Calu3 (cell line): ENCODE measurements at regions not wholly inside any gene's neighbourhood (a gene's known extent, or its start where the extent isn't known, plus 50 kb on each side); places are given as distances from the start of the nearest gene placed in this dataset.

ENCODE experiments used
- BruUV-seq: library from RNA; stranded (reverse); fragments of 400-500 nt; replicated peaks from 2 replicates; lab custom pipeline; 2021; lab: Mats Ljungman, UMichigan
- CTCF ChIA-PET: fragments of 300-600 bp; sonication (Branson Sonifier 250); formaldehyde crosslinking; loops from one replicate; lab custom pipeline; 2022; ENCODE audit warnings: antibody characterized with exemption; lab: Charles Lee
- DNase-seq: peaks from one replicate; pipeline ENCODE4 v3.0.0; 2022
- H3K27ac Mint-ChIP-seq: one replicate; pipeline ENCODE4 v1.8.0; 2022; ENCODE audit warnings: mixed read lengths; ENCODE audit not compliant: unreplicated experiment
- H3K27me3 Mint-ChIP-seq: one replicate; pipeline ENCODE4 v1.8.0; 2022; ENCODE audit warnings: mixed read lengths; ENCODE audit not compliant: unreplicated experiment
- H3K36me3 Mint-ChIP-seq: one replicate; pipeline ENCODE4 v1.8.0; 2022; ENCODE audit warnings: mild to moderate bottlenecking, moderate library complexity, mixed read lengths; ENCODE audit not compliant: insufficient read depth, unreplicated experiment
- H3K4me1 Mint-ChIP-seq: one replicate; pipeline ENCODE4 v1.8.0; 2022; ENCODE audit warnings: mild to moderate bottlenecking, low read depth, mixed read lengths; ENCODE audit not compliant: unreplicated experiment
- H3K4me3 Mint-ChIP-seq: one replicate; pipeline ENCODE4 v1.8.0; 2022; ENCODE audit warnings: mild to moderate bottlenecking, low read depth, moderate library complexity, mixed read lengths; ENCODE audit not compliant: unreplicated experiment
- H3K9me3 Mint-ChIP-seq: one replicate; pipeline ENCODE4 v1.8.0; 2022; ENCODE audit warnings: low read depth, mixed read lengths; ENCODE audit not compliant: unreplicated experiment
- CTCF ChIP-seq: fragments of 200-600 bp; IDR thresholded peaks from one replicate; pipeline ENCODE4 v1.8.0; 2022; ENCODE audit warnings: antibody characterized with exemption; ENCODE audit not compliant: unreplicated experiment
- intact Hi-C: fragments of 100-400 bp; cut with micrococcal nuclease; formaldehyde crosslinking; loops from one replicate; pipeline ENCODE4 v1.10.0; 2022; ENCODE audit not compliant: unreplicated experiment

GRCh38 chr10:123506455-123506854, 159.7 kb upstream of the GPR26 start:
- H3K27ac Mint-ChIP-seq: no peak overlapping the region
- CTCF ChIA-PET: interaction anchor here (0.7 kb wide), 1 partner anchor 133 kb away, joined by 3 read pairs; no protein-coding TSS in a partner anchor
- DNase-seq: no peak
- BruUV-seq: no TSS peak
- peaks cover 2% of the 10 kb centered on the region for H3K9me3 Mint-ChIP-seq
- H3K27me3 Mint-ChIP-seq: peaks cover 29% of the 10 kb centered on the region
- intact Hi-C loops: no loop called here
- no peak for TF ChIP-seq CTCF
- H3K4me3 Mint-ChIP-seq: no peak overlapping the region
- no peaks in the 10 kb centered on the region for H3K36me3 Mint-ChIP-seq
- H3K4me1 Mint-ChIP-seq: no peaks in the 10 kb centered on the region

GRCh38 chr10:123507298-123507697, 158.9 kb upstream of the GPR26 start:
- no TSS peak for BruUV-seq

GRCh38 chr10:123509338-123509737, 156.8 kb upstream of the GPR26 start:
- no peak for TF ChIP-seq CTCF
- BruUV-seq: no TSS peak
- H3K36me3 Mint-ChIP-seq: no peaks in the 10 kb centered on the region
- no peak for DNase-seq
- no peak overlapping the region for H3K27ac Mint-ChIP-seq
- H3K27me3 Mint-ChIP-seq: peaks cover 17% of the 10 kb centered on the region
- no peak overlapping the region for H3K4me3 Mint-ChIP-seq
- H3K4me1 Mint-ChIP-seq: no peaks in the 10 kb centered on the region
- intact Hi-C loops: no loop called here
- H3K9me3 Mint-ChIP-seq: no peaks in the 10 kb centered on the region
- CTCF ChIA-PET: no interaction called here

More at GRCh38 chr10:123507298-123507697, 158.9 kb upstream of the GPR26 start:
- CTCF ChIA-PET: no interaction called here
- Mint-ChIP-seq H3K27me3 (peaks cover 20% of the 10 kb centered on the region), H3K27ac (no peak overlapping the region), H3K4me3 (no peak overlapping the region), H3K36me3 (no peaks in the 10 kb centered on the region), H3K9me3 (no peaks in the 10 kb centered on the region), H3K4me1 (no peaks in the 10 kb centered on the region)
- intact Hi-C loops: no loop called here
- no peak for TF ChIP-seq CTCF
- DNase-seq: no peak

GRCh38 chr10:123512901-123513775, 153.0 kb upstream of the GPR26 start:
- no peak for TF ChIP-seq CTCF
- Mint-ChIP-seq H3K9me3 (no peaks in the 10 kb centered on the region), H3K27me3 (peaks cover 37% of the 10 kb centered on the region), H3K27ac (no peak overlapping the region), H3K36me3 (no peaks in the 10 kb centered on the region), H3K4me3 (no peak overlapping the region), H3K4me1 (no peaks in the 10 kb centered on the region)
- no peak for DNase-seq
- CTCF ChIA-PET: interaction anchor here (0.7 kb wide), 1 partner anchor 30 kb away, joined by 3 read pairs; no protein-coding TSS in a partner anchor
- no TSS peak for BruUV-seq
- intact Hi-C loops: no loop called here
